Panc1 (cell line): ENCODE measurements at regions not wholly inside any gene's neighbourhood (a gene's known extent, or its start where the extent isn't known, plus 50 kb on each side); places are given as distances from the start of the nearest gene placed in this dataset.
A peak's percentile ranks its signal among the peaks of the same experiment; 100 is the strongest.

Source experiments
- ATAC-seq: fragments of 200-7000 bp; cut with Tn5 transposase; 2 replicates; pipeline ENCODE4 v1.9.1; 2020; ENCODE audit warnings: mild to moderate bottlenecking, moderate library complexity
- BruUV-seq: library from RNA; stranded (reverse); fragments of 400-500 nt; replicated peaks from 2 replicates; lab custom pipeline; 2021; lab: Mats Ljungman, UMichigan
- CTCF ChIA-PET: fragments of 300-600 bp; sonication (Branson Sonifier 250); formaldehyde crosslinking; loops from one replicate; lab custom pipeline; 2022; ENCODE audit warnings: antibody characterized with exemption; lab: Charles Lee
- POLR2A ChIA-PET: fragments of 300-600 bp; sonication (Branson Sonifier 250); formaldehyde crosslinking; loops from one replicate; lab custom pipeline; 2022; ENCODE audit warnings: antibody characterized with exemption; lab: Charles Lee
- DNase-seq: peaks from one replicate; pipeline ENCODE4 v3.0.0-alpha.2; 2010; ENCODE audit warnings: low read depth, low spot score
- H3K27ac ChIP-seq: 2 replicates; pipeline ENCODE4 v1.5.1; 2011; ENCODE audit warnings: mild to moderate bottlenecking, low read length, inconsistent platforms
- H3K27me3 ChIP-seq: fragments of 200-500 bp; sonication (Bioruptor generic); 2 replicates; pipeline ENCODE4 v1.6.0; 2014; ENCODE audit warnings: low read length, inconsistent platforms; ENCODE audit not compliant: control insufficient read depth, insufficient read depth
- H3K36me3 ChIP-seq: fragments of 200-500 bp; sonication (Bioruptor generic); 2 replicates; pipeline ENCODE4 v1.5.1; 2014; ENCODE audit warnings: inconsistent platforms, mild to moderate bottlenecking, low read length, moderate library complexity; ENCODE audit not compliant: control insufficient read depth, insufficient read depth
- H3K4me1 ChIP-seq: 2 replicates; pipeline ENCODE4 v1.5.1; 2011; ENCODE audit warnings: inconsistent platforms, mild to moderate bottlenecking, low read length, moderate library complexity; ENCODE audit not compliant: control insufficient read depth, insufficient read depth
- H3K4me3 ChIP-seq, 2 experiments: 2 replicates each; pipeline ENCODE4 v1.5.1; 2011 to 2012; ENCODE audit warnings: low read depth in 2 of 2, low read length in 2 of 2, mild to moderate bottlenecking in 2 of 2, inconsistent platforms in 1 of 2, moderate library complexity in 1 of 2
- H3K9me3 ChIP-seq: fragments of 200-500 bp; sonication (Bioruptor generic); 2 replicates; pipeline ENCODE4 v1.5.1; 2014; ENCODE audit warnings: low read depth, mild to moderate bottlenecking, inconsistent platforms, low read length, moderate library complexity; ENCODE audit not compliant: control insufficient read depth, insufficient read depth
- POLR2AphosphoS5 ChIP-seq: IDR thresholded peaks from 2 replicates; pipeline ENCODE4 v1.6.1; 2012; ENCODE audit warnings: mild to moderate bottlenecking, low read depth, low read length, moderate library complexity
- REST ChIP-seq, 2 experiments: IDR thresholded peaks; 2 replicates each; pipeline ENCODE4 v1.6.1; 2011 to 2012; ENCODE audit warnings: low read depth in 2 of 2, control low read depth in 1 of 2, low read length in 1 of 2, mild to moderate bottlenecking in 1 of 2, moderate library complexity in 1 of 2; ENCODE audit not compliant: insufficient read depth in 1 of 2
- SIN3A ChIP-seq: IDR thresholded peaks from 2 replicates; pipeline ENCODE4 v1.6.1; 2012; ENCODE audit warnings: low read depth, mild to moderate bottlenecking, low read length, moderate library complexity, borderline replicate concordance; ENCODE audit not compliant: insufficient read depth
- TCF7L2 ChIP-seq: IDR thresholded peaks from 2 replicates; pipeline ENCODE4 v1.6.1; 2011; ENCODE audit warnings: mild to moderate bottlenecking, low read depth, low read length, inconsistent platforms
- in situ Hi-C: cut with HindIII; loops from 2 replicates; pipeline ENCODE4 v1.10.0; 2016; ENCODE audit warnings: low sequenced_read_pairs, low pct_unique_long_range_greater_than_20kb
- intact Hi-C: fragments of 100-400 bp; cut with micrococcal nuclease; formaldehyde crosslinking; loops from one replicate; pipeline ENCODE4 v1.10.0; 2022; ENCODE audit not compliant: unreplicated experiment
- TF ChIP-seq, protein P1 (sequence below): fragments of 450-650 bp; IDR thresholded peaks from 2 replicates; pipeline ENCODE4 v1.5.1; 2017; ENCODE audit warnings: mild to moderate bottlenecking

GRCh38 chr20:4548552-4548951, 137.7 kb upstream of the PRNP start:
- no peaks in the 10 kb centered on the region for H3K4me1 ChIP-seq
- ATAC-seq, result no peak
- H3K4me3 ChIP-seq, result no peak overlapping the region
- TF ChIP-seq SIN3A, result no peak
- TF ChIP-seq, protein P1, sequence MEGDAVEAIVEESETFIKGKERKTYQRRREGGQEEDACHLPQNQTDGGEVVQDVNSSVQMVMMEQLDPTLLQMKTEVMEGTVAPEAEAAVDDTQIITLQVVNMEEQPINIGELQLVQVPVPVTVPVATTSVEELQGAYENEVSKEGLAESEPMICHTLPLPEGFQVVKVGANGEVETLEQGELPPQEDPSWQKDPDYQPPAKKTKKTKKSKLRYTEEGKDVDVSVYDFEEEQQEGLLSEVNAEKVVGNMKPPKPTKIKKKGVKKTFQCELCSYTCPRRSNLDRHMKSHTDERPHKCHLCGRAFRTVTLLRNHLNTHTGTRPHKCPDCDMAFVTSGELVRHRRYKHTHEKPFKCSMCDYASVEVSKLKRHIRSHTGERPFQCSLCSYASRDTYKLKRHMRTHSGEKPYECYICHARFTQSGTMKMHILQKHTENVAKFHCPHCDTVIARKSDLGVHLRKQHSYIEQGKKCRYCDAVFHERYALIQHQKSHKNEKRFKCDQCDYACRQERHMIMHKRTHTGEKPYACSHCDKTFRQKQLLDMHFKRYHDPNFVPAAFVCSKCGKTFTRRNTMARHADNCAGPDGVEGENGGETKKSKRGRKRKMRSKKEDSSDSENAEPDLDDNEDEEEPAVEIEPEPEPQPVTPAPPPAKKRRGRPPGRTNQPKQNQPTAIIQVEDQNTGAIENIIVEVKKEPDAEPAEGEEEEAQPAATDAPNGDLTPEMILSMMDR, result no peak
- no peak for TF ChIP-seq TCF7L2
- no peak for TF ChIP-seq REST (IDR thresholded peaks at IDR 0.05; ENCODE audit: insufficient read depth in 1 of 2, low read depth in 2 of 2, low read length in 1 of 2)
- TF ChIP-seq POLR2AphosphoS5, result no peak
- peaks cover 6% of the 10 kb centered on the region; the same call in 1 of the 2 replicates for H3K9me3 ChIP-seq
- H3K27me3 ChIP-seq, result no peaks in the 10 kb centered on the region
- intact Hi-C loops, result no loop called here
- no peaks in the 10 kb centered on the region for H3K36me3 ChIP-seq
- CTCF ChIA-PET, result no interaction called here
- H3K27ac ChIP-seq, result no peak overlapping the region
- in situ Hi-C loops, result no loop called here
- BruUV-seq, result no TSS peak
- no peak for DNase-seq
- POLR2A ChIA-PET, result no interaction called here

GRCh38 chr20:4546786-4547185, 139.5 kb upstream of the PRNP start:
- no peak overlapping the region for H3K27ac ChIP-seq
- POLR2A ChIA-PET, result interaction anchor here (0.6 kb wide), 1 partner anchor 322 kb away, joined by 7 read pairs; no protein-coding TSS in a partner anchor
- no peaks in the 10 kb centered on the region for H3K4me1 ChIP-seq

More at GRCh38 chr20:4546786-4547185, 139.5 kb upstream of the PRNP start:
- Histone ChIP-seq H3K9me3 (peaks cover 6% of the 10 kb centered on the region; the same call in 1 of the 2 replicates), H3K36me3 (no peaks in the 10 kb centered on the region), H3K27me3 (no peaks in the 10 kb centered on the region), H3K4me3 (no peak overlapping the region)
- intact Hi-C loops (no loop called here), in situ Hi-C loops (no loop called here)
- CTCF ChIA-PET, result interaction anchor here (0.6 kb wide), 1 partner anchor 138 kb away, joined by 10 read pairs; no protein-coding TSS in a partner anchor
- peak; percentile 20 for DNase-seq
- BruUV-seq, result no TSS peak
- peak; percentile 95 for ATAC-seq
- TF ChIP-seq TCF7L2, result peak; percentile 51; the same call in 1 of the 2 replicates
- TF ChIP-seq SIN3A, result no peak
- TF ChIP-seq, protein P1, result no peak
